Mesothelial cell of epicardium (in vitro differentiated cells): ENCODE measurements at regions not wholly inside any gene's neighbourhood (a gene's known extent, or its start where the extent isn't known, plus 50 kb on each side); places are given as distances from the start of the nearest gene placed in this dataset.

Experiments used
- DNase-seq, 2 experiments: peaks; one replicate each; pipeline ENCODE4 v3.0.0; 2021; ENCODE audit warnings: low spot score in 2 of 2; ENCODE audit not compliant: unreplicated experiment in 2 of 2
- H3K27ac Mint-ChIP-seq: 2 replicates; pipeline ENCODE4 v1.8.0; 2021; ENCODE audit warnings: mixed read lengths
- H3K27me3 Mint-ChIP-seq: 2 replicates; pipeline ENCODE4 v1.8.0; 2021; ENCODE audit warnings: low read depth, mixed read lengths
- H3K36me3 Mint-ChIP-seq: 2 replicates; pipeline ENCODE4 v1.8.0; 2021; ENCODE audit warnings: mixed read lengths
- H3K4me1 Mint-ChIP-seq: 2 replicates; pipeline ENCODE4 v1.8.0; 2021; ENCODE audit warnings: mixed read lengths
- H3K4me3 Mint-ChIP-seq: 2 replicates; pipeline ENCODE4 v1.8.0; 2021; ENCODE audit warnings: mild to moderate bottlenecking, moderate library complexity, mixed read lengths
- H3K9me3 Mint-ChIP-seq: 2 replicates; pipeline ENCODE4 v1.8.0; 2021; ENCODE audit warnings: mixed read lengths
- CTCF ChIP-seq: fragments of 200-600 bp; sonication (generic); IDR thresholded peaks from one replicate; pipeline ENCODE4 v1.5.0; 2021; ENCODE audit warnings: antibody characterized with exemption; ENCODE audit not compliant: unreplicated experiment

GRCh38 chr2:15868186-15868585 lies 72.2 kb upstream of the MYCN start:
- Mint-ChIP-seq H3K27me3 (no peaks in the 10 kb centered on the region), H3K27ac (no peak overlapping the region), H3K9me3 (peaks cover 10% of the 10 kb centered on the region), H3K36me3 (peaks cover 2% of the 10 kb centered on the region), H3K4me3 (no peak overlapping the region), H3K4me1 (peaks cover 9% of the 10 kb centered on the region)
- TF ChIP-seq CTCF: no peak
- no peak for DNase-seq

GRCh38 chr2:15868704-15869103 lies 71.6 kb upstream of the MYCN start:
- peaks cover 9% of the 10 kb centered on the region for H3K4me1 Mint-ChIP-seq
- H3K9me3 Mint-ChIP-seq: peaks cover 10% of the 10 kb centered on the region
- peaks cover 2% of the 10 kb centered on the region for H3K36me3 Mint-ChIP-seq
- DNase-seq: no peak
- no peaks in the 10 kb centered on the region for H3K27me3 Mint-ChIP-seq
- no peak overlapping the region for H3K27ac Mint-ChIP-seq
- H3K4me3 Mint-ChIP-seq: no peak overlapping the region
- no peak for TF ChIP-seq CTCF

- Mint-ChIP-seq H3K36me3 (peaks cover 2% of the 10 kb centered on the region), H3K4me3 (no peak overlapping the region), H3K27me3 (no peaks in the 10 kb centered on the region), H3K4me1 (peaks cover 9% of the 10 kb centered on the region), H3K9me3 (peaks cover 10% of the 10 kb centered on the region), H3K27ac (no peak overlapping the region)
- DNase-seq: no peak
- no peak for TF ChIP-seq CTCF
Measured at GRCh38 chr2:15869396-15869795, 71.0 kb upstream of the MYCN start.

GRCh38 chr2:15869871-15870270 lies 70.5 kb upstream of the MYCN start:
- Mint-ChIP-seq H3K27ac (no peak overlapping the region), H3K27me3 (no peaks in the 10 kb centered on the region), H3K4me1 (peaks cover 9% of the 10 kb centered on the region), H3K9me3 (peaks cover 10% of the 10 kb centered on the region), H3K36me3 (peaks cover 2% of the 10 kb centered on the region), H3K4me3 (no peak overlapping the region)
- no peak for DNase-seq
- no peak for TF ChIP-seq CTCF

- Mint-ChIP-seq H3K4me3 (no peak overlapping the region), H3K27ac (no peak overlapping the region), H3K36me3 (peaks cover 2% of the 10 kb centered on the region), H3K27me3 (no peaks in the 10 kb centered on the region), H3K4me1 (peaks cover 7% of the 10 kb centered on the region), H3K9me3 (peaks cover 10% of the 10 kb centered on the region)
- no peak for TF ChIP-seq CTCF
- no peak for DNase-seq
Measured at GRCh38 chr2:15870565-15870964, 69.8 kb upstream of the MYCN start.

GRCh38 chr2:15871239-15871783 lies 69.0 kb upstream of the MYCN start:
- Mint-ChIP-seq H3K4me1 (peaks cover 4% of the 10 kb centered on the region), H3K27me3 (no peaks in the 10 kb centered on the region), H3K4me3 (no peak overlapping the region), H3K36me3 (peaks cover 2% of the 10 kb centered on the region), H3K9me3 (peaks cover 10% of the 10 kb centered on the region), H3K27ac (no peak overlapping the region)
- DNase-seq: no peak
- no peak for TF ChIP-seq CTCF
